Ishikawa (cell line): ENCODE measurements at regions not wholly inside any gene's neighbourhood (a gene's known extent, or its start where the extent isn't known, plus 50 kb on each side); places are given as distances from the start of the nearest gene placed in this dataset.

Experiments
- EGR1 ChIP-seq: IDR thresholded peaks from 2 replicates; pipeline ENCODE4 v1.6.1; 2012
- EP300 ChIP-seq: IDR thresholded peaks from 2 replicates; pipeline ENCODE4 v1.6.1; 2012; ENCODE audit warnings: borderline replicate concordance
- NFIC ChIP-seq: IDR thresholded peaks from 2 replicates; pipeline ENCODE4 v1.6.1; 2012
- RAD21 ChIP-seq: IDR thresholded peaks from 2 replicates; pipeline ENCODE4 v1.6.1; 2012; ENCODE audit warnings: low read depth
- TAF1 ChIP-seq: IDR thresholded peaks from 2 replicates; pipeline ENCODE4 v1.6.1; 2012; ENCODE audit warnings: low read depth, mild to moderate bottlenecking
- YY1 ChIP-seq: IDR thresholded peaks from 2 replicates; pipeline ENCODE4 v1.6.1; 2012; ENCODE audit warnings: low read depth
- TF ChIP-seq, protein P1 (sequence below): IDR thresholded peaks from 2 replicates; pipeline ENCODE4 v1.6.1; 2012; ENCODE audit warnings: low read depth, mild to moderate bottlenecking

DNA sequence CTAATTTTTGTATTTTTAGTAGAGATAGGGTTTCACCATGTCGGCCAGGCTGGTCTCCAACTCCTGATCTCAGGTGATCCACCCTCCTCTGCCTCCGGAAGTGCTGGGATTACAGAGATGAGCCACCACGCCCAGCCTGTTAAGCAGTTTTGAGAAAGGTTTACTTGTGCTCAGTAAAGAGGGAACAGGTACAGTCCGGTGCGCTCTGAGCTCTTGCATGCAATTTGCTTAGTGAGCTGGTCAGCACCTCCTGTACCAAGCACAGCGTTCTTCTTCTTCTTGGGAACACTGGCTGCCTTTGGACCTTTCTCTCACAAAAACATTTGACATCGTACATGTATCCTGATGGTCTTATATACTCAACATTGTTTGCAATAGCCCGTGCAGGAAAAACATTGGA, 118.3 kb downstream of the AKR1D1 start:
- TF ChIP-seq EP300, result no peak
- TF ChIP-seq YY1, result no peak
- TF ChIP-seq, protein P1, sequence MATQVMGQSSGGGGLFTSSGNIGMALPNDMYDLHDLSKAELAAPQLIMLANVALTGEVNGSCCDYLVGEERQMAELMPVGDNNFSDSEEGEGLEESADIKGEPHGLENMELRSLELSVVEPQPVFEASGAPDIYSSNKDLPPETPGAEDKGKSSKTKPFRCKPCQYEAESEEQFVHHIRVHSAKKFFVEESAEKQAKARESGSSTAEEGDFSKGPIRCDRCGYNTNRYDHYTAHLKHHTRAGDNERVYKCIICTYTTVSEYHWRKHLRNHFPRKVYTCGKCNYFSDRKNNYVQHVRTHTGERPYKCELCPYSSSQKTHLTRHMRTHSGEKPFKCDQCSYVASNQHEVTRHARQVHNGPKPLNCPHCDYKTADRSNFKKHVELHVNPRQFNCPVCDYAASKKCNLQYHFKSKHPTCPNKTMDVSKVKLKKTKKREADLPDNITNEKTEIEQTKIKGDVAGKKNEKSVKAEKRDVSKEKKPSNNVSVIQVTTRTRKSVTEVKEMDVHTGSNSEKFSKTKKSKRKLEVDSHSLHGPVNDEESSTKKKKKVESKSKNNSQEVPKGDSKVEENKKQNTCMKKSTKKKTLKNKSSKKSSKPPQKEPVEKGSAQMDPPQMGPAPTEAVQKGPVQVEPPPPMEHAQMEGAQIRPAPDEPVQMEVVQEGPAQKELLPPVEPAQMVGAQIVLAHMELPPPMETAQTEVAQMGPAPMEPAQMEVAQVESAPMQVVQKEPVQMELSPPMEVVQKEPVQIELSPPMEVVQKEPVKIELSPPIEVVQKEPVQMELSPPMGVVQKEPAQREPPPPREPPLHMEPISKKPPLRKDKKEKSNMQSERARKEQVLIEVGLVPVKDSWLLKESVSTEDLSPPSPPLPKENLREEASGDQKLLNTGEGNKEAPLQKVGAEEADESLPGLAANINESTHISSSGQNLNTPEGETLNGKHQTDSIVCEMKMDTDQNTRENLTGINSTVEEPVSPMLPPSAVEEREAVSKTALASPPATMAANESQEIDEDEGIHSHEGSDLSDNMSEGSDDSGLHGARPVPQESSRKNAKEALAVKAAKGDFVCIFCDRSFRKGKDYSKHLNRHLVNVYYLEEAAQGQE, result no peak
- TF ChIP-seq RAD21, result no peak
- TF ChIP-seq TAF1, result no peak
- no peak for TF ChIP-seq EGR1
- TF ChIP-seq NFIC, result no peak
